B cell (primary cell): ENCODE measurements at regions not wholly inside any gene's neighbourhood (a gene's known extent, or its start where the extent isn't known, plus 50 kb on each side); places are given as distances from the start of the nearest gene placed in this dataset.

Experiments used
- ATAC-seq: fragments of 200-7000 bp; cut with Tn5 transposase; one replicate; pipeline ENCODE4 v1.10.0; 2021; ENCODE audit warnings: low read depth, mild to moderate bottlenecking, moderate number of reproducible peaks, moderate library complexity
- CTCF ChIA-PET: fragments of 350-600 bp; sonication (Branson Sonifier 250); formaldehyde crosslinking; loops from one replicate; lab custom pipeline; 2021; ENCODE audit warnings: antibody characterized with exemption, inconsistent platforms; lab: Charles Lee
- POLR2A ChIA-PET: fragments of 350-600 bp; sonication (Branson Sonifier 250); formaldehyde crosslinking; loops from one replicate; lab custom pipeline; 2021; ENCODE audit warnings: antibody characterized with exemption; lab: Charles Lee
- DNase-seq: peaks from one replicate; pipeline ENCODE4 v3.0.0; 2013
- H2AFZ ChIP-seq: 2 replicates; pipeline ENCODE4 v1.6.1; 2012; ENCODE audit warnings: mild to moderate bottlenecking, low read depth, low read length; ENCODE audit not compliant: insufficient read depth, poor library complexity, severe bottlenecking
- H3K27ac ChIP-seq, 2 donors: 1 replicate in 1 of 2; 2 replicates in 1 of 2; pipeline ENCODE4 v1.5.1; 2012 to 2013; ENCODE audit warnings: low read length in 2 of 2, mild to moderate bottlenecking in 2 of 2, moderate library complexity in 1 of 2
- H3K27me3 ChIP-seq, 4 experiments: fragments of 200-600 bp in 1 of 4; sonication (generic) in 1 of 4; replicated peaks in 1 of 4; 1 replicate in 2 of 4; 2 replicates in 2 of 4; pipeline versions ENCODE4 v1.6.1 to v1.7.0; 2013 to 2016; ENCODE audit warnings: low read length in 3 of 4, mild to moderate bottlenecking in 2 of 4, mixed read lengths in 1 of 4, moderate library complexity in 1 of 4; ENCODE audit not compliant: insufficient read depth in 4 of 4, control insufficient read depth in 3 of 4; ENCODE audit errors: control extremely low read depth in 1 of 4
- H3K36me3 ChIP-seq, 2 experiments: replicated peaks in 1 of 2; 1 replicate in 1 of 2; 2 replicates in 1 of 2; pipeline versions ENCODE4 v1.6.1 to v1.7.1; 2013; ENCODE audit warnings: low read length in 1 of 2; ENCODE audit not compliant: insufficient read depth in 2 of 2, control insufficient read depth in 1 of 2; ENCODE audit errors: control extremely low read depth in 1 of 2, extremely low read depth in 1 of 2
- H3K4me1 ChIP-seq, 2 donors: fragments of 200-600 bp in 1 of 2; sonication (generic) in 1 of 2; 1 replicate in 1 of 2; 2 replicates in 1 of 2; pipeline versions ENCODE4 v1.5.1 to v1.6.1; 2013 to 2017; ENCODE audit warnings: low read length in 2 of 2; ENCODE audit not compliant: control insufficient read depth in 2 of 2, insufficient read depth in 2 of 2
- H3K4me2 ChIP-seq: replicated peaks from 2 replicates; pipeline ENCODE3; 2012; ENCODE audit warnings: mild to moderate bottlenecking, low read depth, low read length; ENCODE audit not compliant: poor library complexity, severe bottlenecking
- H3K4me3 ChIP-seq, 5 experiments: fragments of 200-600 bp in 1 of 5; sonication (generic) in 1 of 5; 1 replicate in 3 of 5; 2 replicates in 2 of 5; pipeline versions ENCODE4 v1.5.1 to v1.7.0; 2011 to 2016; ENCODE audit warnings: low read length in 4 of 5, mild to moderate bottlenecking in 4 of 5, low read depth in 2 of 5, control low read depth in 1 of 5, moderate library complexity in 1 of 5; ENCODE audit not compliant: insufficient read depth in 1 of 5; ENCODE audit errors: control extremely low read depth in 1 of 5, extremely low read depth in 1 of 5
- H3K79me2 ChIP-seq: fragments of 200-600 bp; sonication (generic); one replicate; pipeline ENCODE4 v1.6.0; 2016; ENCODE audit warnings: low read length; ENCODE audit not compliant: control insufficient read depth, insufficient read depth
- H3K9ac ChIP-seq: fragments of 200-600 bp; sonication (generic); 2 replicates; pipeline ENCODE4 v1.6.1; 2017; ENCODE audit warnings: mild to moderate bottlenecking, low read length, moderate library complexity
- H3K9me3 ChIP-seq, 3 donors: one replicate each; pipeline versions ENCODE4 v1.6.1 to v1.7.1; 2013; ENCODE audit warnings: low read length in 2 of 3; ENCODE audit not compliant: control insufficient read depth in 2 of 3, insufficient read depth in 1 of 3; ENCODE audit errors: control extremely low read depth in 1 of 3
- H4K20me1 ChIP-seq: 2 replicates; pipeline ENCODE4 v1.6.0; 2012; ENCODE audit warnings: mild to moderate bottlenecking, low read length; ENCODE audit not compliant: insufficient read depth, control insufficient read depth, poor library complexity, severe bottlenecking
- H3K27ac Mint-ChIP-seq: one replicate; pipeline ENCODE4 v1.8.0; 2021; ENCODE audit warnings: mixed read lengths
- H3K27me3 Mint-ChIP-seq: one replicate; pipeline ENCODE4 v1.8.0; 2021; ENCODE audit warnings: mixed read lengths
- H3K4me1 Mint-ChIP-seq: one replicate; pipeline ENCODE4 v1.8.0; 2021; ENCODE audit warnings: mixed read lengths
- H3K4me3 Mint-ChIP-seq: one replicate; pipeline ENCODE4 v1.8.0; 2021; ENCODE audit warnings: mixed read lengths
- H3K9me3 Mint-ChIP-seq: one replicate; pipeline ENCODE4 v1.8.0; 2022; ENCODE audit warnings: mixed read lengths; ENCODE audit not compliant: insufficient read depth
- CTCF ChIP-seq: fragments of 200-600 bp; IDR thresholded peaks from one replicate; pipeline ENCODE4 v1.8.0; 2022; ENCODE audit warnings: antibody characterized with exemption, mild to moderate bottlenecking
- EZH2 ChIP-seq: IDR thresholded peaks from 2 replicates; pipeline ENCODE4 v1.6.1; 2012; ENCODE audit warnings: borderline replicate concordance, low read depth, mild to moderate bottlenecking, moderate library complexity, low read length; ENCODE audit not compliant: insufficient read depth, poor library complexity, severe bottlenecking
- WGBS: methylation state at CpG from one replicate; pipeline ENCODE4 v1.1.5; 2013; ENCODE audit warnings: missing lambda C conversion rate; ENCODE audit not compliant: insufficient coverage; 5-methylcytosine and 5-hydroxymethylcytosine counted together
- intact Hi-C: fragments of 100-400 bp; cut with micrococcal nuclease; formaldehyde crosslinking; loops from one replicate; pipeline ENCODE4 v1.10.0; 2022

- DNase-seq (no peak), ATAC-seq (no peak)
- Histone ChIP-seq H3K27ac (no peak overlapping the region), H3K4me1 (peaks cover 61 to 68% of the 10 kb centered on the region in 2 donors), H3K79me2 (no peaks in the 10 kb centered on the region), H2AFZ (peak overlapping the region; percentile 31), H4K20me1 (no peaks in the 10 kb centered on the region), H3K9me3 (peaks cover 0 to 57% (median 0%) of the 10 kb centered on the region in 3 donors), H3K9ac (peak overlapping the region; percentile 66), H3K4me2 (peak overlapping the region; percentile 85), H3K4me3 (peak overlapping the region in 3 of 5 experiments; percentile 6 to 55 (median 15)), H3K27me3 (peaks cover 3 to 98% (median 90%) of the 10 kb centered on the region in 4 experiments), H3K36me3 (no peaks in the 10 kb centered on the region)
- Mint-ChIP-seq H3K9me3 (no peaks in the 10 kb centered on the region), H3K4me3 (peak overlapping the region; percentile 95), H3K27me3 (peaks cover 87% of the 10 kb centered on the region), H3K4me1 (peaks cover 52% of the 10 kb centered on the region), H3K27ac (no peak overlapping the region)
- intact Hi-C loops: loop anchor here (2.0 kb wide), 1 partner anchor 38 kb away; no protein-coding TSS in a partner anchor
- ChIA-PET CTCF (interaction anchor here (0.7 to 1.1 kb wide), 4 partner anchors 15 to 468 kb away, joined by 3 read pairs; no protein-coding TSS in a partner anchor), POLR2A (interaction anchor here (0.6 to 0.7 kb wide), 2 partner anchors 58 to 519 kb away, joined by 3 read pairs; no protein-coding TSS in a partner anchor)
- TF ChIP-seq EZH2 (peak; percentile 17), CTCF (no peak)
- 6% methylated on average over 45 of the region's 46 CpGs for WGBS
These were observed 72.5 kb upstream of the POLG start for GRCh38 chr15:89406940-89407607.
